DOHH2 (cell line): ENCODE measurements at regions not wholly inside any gene's neighbourhood (a gene's known extent, or its start where the extent isn't known, plus 50 kb on each side); places are given as distances from the start of the nearest gene placed in this dataset.

ENCODE experiments used
- H3F3A ChIP-seq: fragments of 200-600 bp; sonication (generic), shearing (Covaris generic); 2 replicates; pipeline ENCODE4 v1.6.0; 2016; ENCODE audit warnings: antibody characterized with exemption, mild to moderate bottlenecking; ENCODE audit not compliant: control insufficient read depth, insufficient read depth
- H3K27ac ChIP-seq: fragments of 200-600 bp; sonication (generic); 2 replicates; pipeline ENCODE4 v1.5.1; 2014; ENCODE audit warnings: low read depth, mild to moderate bottlenecking, low read length, moderate library complexity
- H3K27me3 ChIP-seq: fragments of 200-600 bp; sonication (generic); 2 replicates; pipeline ENCODE4 v1.6.1; 2014; ENCODE audit warnings: mild to moderate bottlenecking, low read length, mixed read lengths; ENCODE audit not compliant: control insufficient read depth
- H3K36me3 ChIP-seq: fragments of 200-600 bp; sonication (generic); 2 replicates; pipeline ENCODE4 v1.6.1; 2014; ENCODE audit warnings: mild to moderate bottlenecking, low read length, moderate library complexity, mixed read lengths; ENCODE audit not compliant: control insufficient read depth
- H3K4me1 ChIP-seq: fragments of 200-600 bp; sonication (generic); 2 replicates; pipeline ENCODE4 v1.6.1; 2014; ENCODE audit warnings: mild to moderate bottlenecking, low read length, mixed read lengths; ENCODE audit not compliant: control insufficient read depth
- H3K4me2 ChIP-seq: fragments of 200-600 bp; sonication (generic); 2 replicates; pipeline ENCODE4 v1.6.0; 2014; ENCODE audit warnings: mild to moderate bottlenecking, low read length, moderate library complexity
- H3K4me3 ChIP-seq: fragments of 200-600 bp; sonication (generic); 2 replicates; pipeline ENCODE4 v1.5.1; 2014; ENCODE audit warnings: mild to moderate bottlenecking, low read length, mixed read lengths
- H3K79me2 ChIP-seq: fragments of 200-600 bp; sonication (generic); 2 replicates; pipeline ENCODE4 v1.6.1; 2014; ENCODE audit warnings: mild to moderate bottlenecking, low read length, mixed read lengths; ENCODE audit not compliant: control insufficient read depth
- H3K9me2 ChIP-seq: fragments of 200-600 bp; sonication (generic); replicated peaks from 2 replicates; pipeline ENCODE4 v1.6.1; 2014; ENCODE audit warnings: mild to moderate bottlenecking, low read length, mixed read lengths; ENCODE audit not compliant: control insufficient read depth
- H3K9me3 ChIP-seq: fragments of 200-600 bp; sonication (generic); 2 replicates; pipeline ENCODE4 v1.6.1; 2014; ENCODE audit warnings: antibody characterized with exemption, low read length, mixed read lengths; ENCODE audit not compliant: control insufficient read depth, insufficient read depth
- H4K20me1 ChIP-seq: fragments of 200-600 bp; sonication (generic); 2 replicates; pipeline ENCODE4 v1.6.0; 2014; ENCODE audit warnings: low read depth, mild to moderate bottlenecking, antibody characterized with exemption, low read length, moderate library complexity; ENCODE audit not compliant: control insufficient read depth, insufficient read depth
- CTCF ChIP-seq: fragments of 200-600 bp; sonication (generic); IDR thresholded peaks from one replicate; pipeline ENCODE4 v1.5.1; 2014; ENCODE audit warnings: antibody characterized with exemption, mild to moderate bottlenecking, low read depth, low read length; ENCODE audit not compliant: poor library complexity, severe bottlenecking
- EZH2phosphoT487 ChIP-seq: fragments of 200-600 bp; sonication (generic); IDR thresholded peaks from 2 replicates; pipeline ENCODE4 v1.6.1; 2017; ENCODE audit warnings: borderline replicate concordance, mild to moderate bottlenecking, antibody characterized with exemption, low read length, moderate library complexity, mixed read lengths

- Histone ChIP-seq H4K20me1 (no peaks in the 10 kb centered on the region), H3K4me3 (no peak overlapping the region), H3K9me2 (no peaks in the 10 kb centered on the region), H3K79me2 (no peaks in the 10 kb centered on the region), H3K27ac (no peak overlapping the region), H3K27me3 (no peaks in the 10 kb centered on the region), H3F3A (no peaks in the 10 kb centered on the region), H3K36me3 (no peaks in the 10 kb centered on the region), H3K9me3 (no peaks in the 10 kb centered on the region), H3K4me2 (no peak overlapping the region), H3K4me1 (no peaks in the 10 kb centered on the region)
- TF ChIP-seq CTCF (no peak), EZH2phosphoT487 (no peak)
Observed at GRCh38 chrX:140298960-140299825, 205.7 kb downstream of the SOX3 start.

GRCh38 chrX:140297273-140297672 is 207.6 kb downstream of the SOX3 start:
- no peak overlapping the region for H3K27ac ChIP-seq
- no peaks in the 10 kb centered on the region for H3K9me2 ChIP-seq
- H4K20me1 ChIP-seq: no peaks in the 10 kb centered on the region
- H3K9me3 ChIP-seq: no peaks in the 10 kb centered on the region
- no peak overlapping the region for H3K4me2 ChIP-seq
- no peaks in the 10 kb centered on the region for H3K27me3 ChIP-seq
- H3K4me1 ChIP-seq: no peaks in the 10 kb centered on the region
- no peaks in the 10 kb centered on the region for H3K36me3 ChIP-seq
- no peak for TF ChIP-seq EZH2phosphoT487
- no peak for TF ChIP-seq CTCF
- H3F3A ChIP-seq: no peaks in the 10 kb centered on the region
- H3K4me3 ChIP-seq: no peak overlapping the region
- no peaks in the 10 kb centered on the region for H3K79me2 ChIP-seq

- Histone ChIP-seq H4K20me1 (no peaks in the 10 kb centered on the region), H3K36me3 (no peaks in the 10 kb centered on the region), H3K4me1 (no peaks in the 10 kb centered on the region), H3K27me3 (no peaks in the 10 kb centered on the region), H3K9me2 (no peaks in the 10 kb centered on the region), H3K9me3 (no peaks in the 10 kb centered on the region), H3K79me2 (no peaks in the 10 kb centered on the region), H3K4me2 (no peak overlapping the region), H3K27ac (no peak overlapping the region), H3K4me3 (no peak overlapping the region), H3F3A (no peaks in the 10 kb centered on the region)
- TF ChIP-seq EZH2phosphoT487 (no peak), CTCF (no peak)
Observed at GRCh38 chrX:140292961-140293360, 211.9 kb downstream of the SOX3 start.
